ENCODE measurements at regions not wholly inside any gene's neighbourhood (a gene's known extent, or its start where the extent isn't known, plus 50 kb on each side); places are given as distances from the start of the nearest gene placed in this dataset.

DNA sequence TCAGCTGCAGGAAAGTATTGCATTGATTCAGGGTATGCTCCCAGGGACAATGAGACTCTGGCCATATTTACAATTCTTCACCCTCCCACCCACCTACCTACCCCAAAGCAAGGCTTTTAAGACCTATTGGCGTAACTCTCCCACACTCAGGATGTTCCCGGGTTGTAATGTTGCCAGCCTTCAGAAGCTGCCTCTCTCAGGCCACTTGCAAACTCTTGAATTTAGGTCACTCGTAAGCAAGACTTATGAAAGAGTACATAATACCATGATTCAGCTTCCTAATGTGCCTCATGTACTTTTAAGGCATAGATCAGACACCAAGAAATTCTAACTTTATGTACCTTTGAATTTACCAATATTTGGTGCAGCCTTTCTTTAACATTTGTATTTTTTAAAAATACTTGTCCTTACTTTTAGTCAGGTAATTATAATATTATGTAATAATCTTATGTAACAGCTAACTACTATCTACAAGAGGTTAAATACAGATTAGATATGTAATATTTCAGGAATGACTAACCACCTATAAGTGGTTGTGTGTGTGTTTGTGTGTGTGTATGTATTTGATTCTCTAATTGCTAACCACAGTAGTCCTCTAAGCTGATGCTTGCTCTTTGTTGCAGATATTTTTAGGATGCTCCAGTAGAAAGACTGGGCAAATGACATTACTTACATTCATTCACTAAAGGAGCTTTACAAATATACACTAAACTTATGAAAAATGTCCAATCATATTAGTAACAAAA, 630.5 kb upstream of the MEF2C start:
- no peak for DNase-seq (ENCODE audit: low read depth in 4 of 4, low spot score in 2 of 4)

GRCh38 chr5:89504051-89504450, 621.1 kb upstream of the MEF2C start:
- no peak for DNase-seq (ENCODE audit: low read depth in 4 of 4, low spot score in 2 of 4)

GRCh38 chr5:89499787-89500186, 616.8 kb upstream of the MEF2C start:
- no peak for DNase-seq (ENCODE audit: low read depth in 4 of 4, low spot score in 2 of 4)

GRCh38 chr5:89498699-89499098, 615.7 kb upstream of the MEF2C start:
- DNase-seq (ENCODE audit: low read depth in 4 of 4, low spot score in 2 of 4): no peak

- DNase-seq (ENCODE audit: low read depth in 4 of 4, low spot score in 2 of 4): no peak
Observed at GRCh38 chr5:89493414-89493813, 610.4 kb upstream of the MEF2C start.

GRCh38 chr5:89484962-89485361, 602.0 kb upstream of the MEF2C start:
- no peak for DNase-seq (ENCODE audit: low read depth in 4 of 4, low spot score in 2 of 4)

DNA sequence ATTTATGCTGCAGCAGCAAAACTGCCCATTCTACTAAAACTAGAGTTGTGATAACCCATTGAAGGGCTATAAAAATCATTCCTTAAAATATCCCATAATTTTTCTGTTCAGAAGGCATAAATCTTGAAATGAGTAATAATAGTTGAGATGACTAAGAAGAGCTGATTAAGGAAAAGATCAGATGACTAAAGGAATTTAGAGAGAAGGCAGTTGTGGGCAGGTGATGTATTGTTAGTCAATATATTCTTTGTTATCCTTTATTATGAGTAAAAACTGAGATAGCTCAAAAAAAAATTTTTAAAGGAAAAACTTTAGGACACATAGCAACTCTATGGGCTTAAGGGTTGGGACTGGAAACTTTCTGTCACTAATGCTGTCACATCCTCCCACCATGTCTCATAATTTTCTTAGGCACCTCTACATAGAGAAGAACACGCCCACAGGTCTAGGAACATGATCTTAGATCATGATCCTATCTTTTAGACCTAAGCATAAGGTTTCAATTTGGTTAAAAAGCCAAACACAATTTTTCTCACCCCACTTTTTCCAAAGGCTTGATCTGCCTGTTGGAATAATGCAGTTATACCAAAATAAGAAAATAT, 597.5 kb upstream of the MEF2C start:
- DNase-seq (ENCODE audit: low read depth in 4 of 4, low spot score in 2 of 4): no peak

DNA sequence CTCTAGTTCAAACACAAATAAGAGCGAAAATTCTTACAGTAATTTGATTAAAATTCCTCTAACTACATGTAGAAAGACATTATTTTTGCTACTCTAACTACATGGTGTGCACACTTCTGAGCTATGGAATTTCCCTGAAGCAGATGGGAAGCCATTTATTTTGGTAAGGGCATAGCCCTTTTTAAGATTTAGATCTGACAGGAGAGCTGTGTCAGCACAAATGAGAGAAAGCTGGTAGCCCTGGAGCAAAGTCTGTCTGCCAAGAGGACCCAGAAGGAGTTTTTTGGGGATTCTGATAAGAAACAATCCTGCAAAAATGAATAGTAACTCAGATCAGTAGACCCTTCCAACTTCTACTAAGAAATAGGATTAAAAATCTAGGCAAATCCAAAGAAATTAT, 595.9 kb upstream of the MEF2C start:
- DNase-seq (ENCODE audit: low read depth in 4 of 4, low spot score in 2 of 4): no peak

- no peak for DNase-seq (ENCODE audit: low read depth in 4 of 4, low spot score in 2 of 4)
Observed at GRCh38 chr5:89473196-89473595, 590.2 kb upstream of the MEF2C start.

DNA sequence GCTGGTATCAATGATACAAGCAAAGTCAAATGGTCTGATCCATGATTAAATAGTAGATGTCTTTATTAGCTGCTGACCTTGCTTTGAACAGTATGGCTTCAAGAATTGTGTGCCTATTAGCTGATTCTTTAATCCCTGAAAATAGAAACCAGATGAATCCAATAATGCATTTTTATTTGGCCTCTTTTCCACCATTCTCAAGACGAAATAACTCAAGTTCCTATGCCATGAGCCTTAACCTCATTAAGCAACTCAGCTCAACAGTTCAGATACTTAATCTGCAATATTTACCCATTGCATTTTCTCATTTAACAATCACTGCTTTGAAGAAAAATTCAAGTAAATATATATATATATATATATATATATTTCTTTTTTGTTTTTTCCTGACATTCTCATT, 588.6 kb upstream of the MEF2C start:
- DNase-seq (ENCODE audit: low read depth in 4 of 4, low spot score in 2 of 4): no peak

GRCh38 chr5:89471115-89471514, 588.1 kb upstream of the MEF2C start:
- DNase-seq (ENCODE audit: low read depth in 4 of 4, low spot score in 2 of 4): no peak

GRCh38 chr5:89470658-89471057, 587.7 kb upstream of the MEF2C start:
- DNase-seq (ENCODE audit: low read depth in 4 of 4, low spot score in 2 of 4): no peak

DNA sequence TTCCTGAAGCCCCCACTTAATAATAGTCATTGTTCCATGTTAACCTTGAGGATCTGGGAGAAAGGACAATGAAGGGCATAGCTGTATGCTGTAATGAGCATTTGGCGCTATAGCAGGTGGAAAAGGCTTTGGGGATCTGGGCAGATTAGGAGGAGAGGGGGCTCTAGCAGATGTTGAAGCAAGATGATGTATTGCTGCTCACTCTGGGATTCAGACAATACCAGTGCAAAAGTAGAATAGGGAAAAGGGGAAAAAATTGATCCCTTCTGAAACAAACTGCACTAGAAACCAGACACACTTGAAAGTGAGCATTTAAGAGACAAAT, 575.3 kb upstream of the MEF2C start:
- no peak for DNase-seq (ENCODE audit: low read depth in 4 of 4, low spot score in 2 of 4)

DNA sequence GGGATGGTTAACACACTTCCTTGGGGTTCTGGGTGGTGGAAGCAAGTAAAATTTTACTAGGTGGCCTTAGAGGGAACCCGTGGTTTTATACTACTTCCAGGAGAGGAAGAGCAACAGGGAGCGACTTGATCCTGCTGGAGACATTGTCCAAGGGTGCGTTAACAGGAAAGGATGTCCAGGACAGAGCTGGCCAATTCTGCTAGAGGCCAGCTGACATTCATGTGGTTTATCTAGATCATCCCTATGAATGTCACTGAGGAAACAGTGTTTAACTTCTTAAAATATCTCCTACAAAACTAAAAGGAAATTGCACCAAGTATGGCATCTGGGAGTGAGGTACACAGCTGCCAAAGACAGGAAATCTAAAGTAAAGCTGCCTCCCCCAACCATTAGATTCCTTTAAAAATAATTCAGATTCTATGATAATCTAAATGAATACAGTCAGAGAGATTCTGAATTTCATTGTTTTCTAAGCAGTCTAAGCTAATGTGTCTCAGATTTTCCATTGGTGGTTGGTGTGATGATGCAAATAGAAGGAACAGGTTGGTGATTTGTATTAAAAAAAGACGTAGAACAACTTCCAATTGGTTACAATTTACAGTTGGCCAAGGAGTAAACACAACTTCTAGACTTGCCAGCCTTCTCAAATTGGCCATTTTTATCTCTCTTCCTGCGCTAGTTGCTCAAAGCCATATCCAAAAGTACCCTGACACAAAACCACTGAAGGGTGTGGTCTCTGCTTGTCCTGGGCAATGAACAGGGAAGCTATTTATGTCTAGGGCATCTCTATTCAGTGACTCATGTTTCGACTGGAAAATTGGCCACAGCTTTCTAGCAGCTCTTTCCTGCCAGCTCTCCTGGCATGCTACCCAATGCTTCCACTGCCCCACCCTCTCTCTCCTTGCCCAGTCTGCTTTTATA, 574.7 kb upstream of the MEF2C start:
- no peak for DNase-seq (ENCODE audit: low read depth in 4 of 4, low spot score in 2 of 4)

GRCh38 chr5:89452081-89452480, 569.1 kb upstream of the MEF2C start:
- DNase-seq (ENCODE audit: low read depth in 4 of 4, low spot score in 2 of 4): no peak

GRCh38 chr5:89451263-89451662, 568.3 kb upstream of the MEF2C start:
- no peak for DNase-seq (ENCODE audit: low read depth in 4 of 4, low spot score in 2 of 4)

DNA sequence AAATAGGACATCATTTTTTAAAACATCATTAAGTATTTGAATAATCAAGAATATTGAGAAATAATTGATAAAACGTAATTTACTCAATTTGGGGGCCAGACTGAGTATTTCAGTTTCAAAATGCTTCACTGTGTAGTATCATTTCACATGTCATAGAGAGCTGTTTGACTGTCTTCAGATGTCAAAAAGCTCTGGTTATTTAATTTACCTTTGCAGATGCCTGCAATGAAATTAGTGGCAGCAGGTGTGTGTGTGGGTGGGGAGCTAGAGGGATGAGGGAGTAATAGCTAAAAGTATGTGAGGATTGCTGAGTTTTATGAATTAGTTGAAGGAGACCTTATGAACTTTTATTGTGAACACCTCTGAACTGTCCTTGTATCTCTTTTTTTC, 567.2 kb upstream of the MEF2C start:
- no peak for DNase-seq (ENCODE audit: low read depth in 4 of 4, low spot score in 2 of 4)

- DNase-seq (ENCODE audit: low read depth in 4 of 4, low spot score in 2 of 4): no peak
Observed at GRCh38 chr5:89449392-89450148, 566.6 kb upstream of the MEF2C start.

- DNase-seq (ENCODE audit: low read depth in 4 of 4, low spot score in 2 of 4): no peak
Observed at GRCh38 chr5:89447027-89447426, 564.0 kb upstream of the MEF2C start.

DNA sequence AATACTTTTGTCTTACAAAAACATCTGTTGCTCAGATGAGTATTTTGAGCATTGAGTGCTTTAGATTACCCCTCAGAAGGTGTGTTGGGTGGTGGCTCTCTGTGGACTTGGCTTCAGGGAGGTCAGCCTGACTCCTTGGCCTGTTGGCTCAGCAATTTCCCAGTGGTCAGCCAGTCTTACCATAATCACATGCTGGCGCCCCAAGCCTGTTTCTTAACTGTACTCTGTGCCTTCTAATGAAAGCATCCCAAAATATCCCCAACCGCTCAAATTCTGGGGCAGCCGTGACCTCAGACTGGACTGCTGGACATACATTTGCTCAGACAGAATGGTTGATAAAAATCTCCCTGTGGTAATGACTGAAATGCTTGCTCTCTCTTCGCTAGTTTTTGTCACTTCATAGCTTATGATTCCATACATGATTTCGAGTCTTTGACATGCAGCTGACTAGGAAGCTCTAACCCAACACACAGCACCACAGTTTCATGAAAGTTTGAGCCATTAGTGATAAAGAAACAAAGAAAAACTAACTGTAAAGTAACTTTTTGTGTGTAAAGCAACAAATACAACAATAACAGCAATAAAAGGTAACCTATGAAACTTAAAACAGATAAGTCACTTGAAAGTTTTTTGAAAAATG, 562.2 kb upstream of the MEF2C start:
- no peak for DNase-seq (ENCODE audit: low read depth in 4 of 4, low spot score in 2 of 4)

- no peak for DNase-seq (ENCODE audit: low read depth in 4 of 4, low spot score in 2 of 4)
Observed at GRCh38 chr5:89444088-89444487, 561.1 kb upstream of the MEF2C start.

Measured in left renal cortex interstitium (tissue), 4 donors.